Putamen (tissue), 1 donor: ENCODE measurements at regions not wholly inside any gene's neighbourhood (a gene's known extent, or its start where the extent isn't known, plus 50 kb on each side); places are given as distances from the start of the nearest gene placed in this dataset.

Experiments used
- DNase-seq: peaks from one replicate; pipeline ENCODE4 v3.0.0-alpha.2; 2016; ENCODE audit warnings: low spot score

DNA sequence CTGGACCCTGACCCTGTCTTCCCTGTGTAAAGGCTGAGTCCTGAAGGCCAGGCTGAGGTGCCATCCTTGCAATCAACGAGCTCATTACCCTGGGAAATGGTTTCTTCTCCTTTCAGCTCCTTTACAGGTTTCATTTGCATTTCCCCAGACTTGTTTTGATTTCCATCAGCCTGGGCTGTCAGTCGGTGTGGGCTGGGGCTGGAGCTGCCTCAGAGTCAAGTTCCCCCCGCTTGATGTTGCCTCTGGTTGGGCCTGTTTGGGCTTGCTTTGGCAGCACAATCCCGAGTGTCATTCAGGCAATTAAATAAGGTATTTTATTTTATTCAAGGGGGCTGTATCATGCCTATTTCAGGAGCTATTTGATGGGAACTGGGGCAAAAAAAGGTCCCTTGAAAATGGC, 424.9 kb downstream of the INSC start:
- no peak for DNase-seq

DNA sequence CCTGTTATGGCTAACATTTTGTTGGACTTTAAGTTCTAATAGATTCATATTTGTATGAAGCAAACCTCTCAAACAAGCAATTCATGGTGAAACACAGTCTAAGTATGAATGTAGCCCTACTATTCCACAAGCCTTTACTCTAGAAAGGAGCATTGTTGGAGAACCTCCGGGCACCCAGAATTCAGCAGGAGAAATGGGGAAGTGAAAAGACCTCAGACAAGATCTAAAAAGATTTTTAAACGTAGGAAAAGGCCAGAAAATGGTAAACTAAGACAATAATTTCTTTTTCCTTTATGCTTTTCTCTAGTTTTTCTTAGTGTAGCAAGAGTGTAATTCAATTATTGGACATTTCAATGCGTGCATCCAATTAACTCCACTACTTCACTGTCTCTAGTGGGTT, 426.4 kb downstream of the INSC start:
- no peak for DNase-seq

DNA sequence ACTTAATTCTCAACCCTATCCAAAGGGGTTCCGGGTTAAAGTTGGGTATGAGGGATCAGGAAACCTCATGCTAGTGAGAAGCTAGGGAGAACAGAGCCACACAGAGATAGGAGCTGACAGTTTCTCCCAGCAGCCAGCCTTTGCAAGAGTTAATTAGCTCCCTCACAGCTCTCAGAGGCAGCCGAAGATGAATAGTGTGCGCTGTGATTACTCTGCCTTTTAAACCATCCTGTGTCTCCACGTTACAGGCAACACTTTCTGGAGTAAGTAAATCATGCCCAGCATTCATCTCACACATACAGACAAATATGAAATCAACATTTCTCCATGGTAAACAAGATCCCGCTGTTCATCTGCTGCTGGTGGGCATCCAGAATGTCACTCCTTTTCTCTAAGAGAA, 429.6 kb downstream of the INSC start:
- no peak for DNase-seq

DNA sequence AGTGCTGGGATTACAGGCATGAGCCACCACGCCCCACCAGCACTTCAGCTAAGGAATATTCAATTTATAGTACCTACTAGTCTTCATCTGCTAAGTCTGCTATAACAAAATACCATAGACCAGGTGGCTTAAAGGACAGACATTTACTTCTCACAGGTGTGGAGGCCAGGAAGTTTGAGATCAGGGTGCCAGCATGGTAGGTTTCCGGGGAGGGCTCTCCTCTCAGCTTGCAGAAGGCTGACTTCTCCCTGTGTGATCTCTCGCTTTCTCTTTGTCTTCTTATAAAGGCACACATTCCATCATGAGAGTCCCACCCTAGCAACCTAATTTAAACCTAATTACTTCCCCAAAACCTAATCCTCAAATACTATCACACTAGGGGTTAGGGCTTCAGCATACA, 433.0 kb downstream of the INSC start:
- DNase-seq, result no peak

DNA sequence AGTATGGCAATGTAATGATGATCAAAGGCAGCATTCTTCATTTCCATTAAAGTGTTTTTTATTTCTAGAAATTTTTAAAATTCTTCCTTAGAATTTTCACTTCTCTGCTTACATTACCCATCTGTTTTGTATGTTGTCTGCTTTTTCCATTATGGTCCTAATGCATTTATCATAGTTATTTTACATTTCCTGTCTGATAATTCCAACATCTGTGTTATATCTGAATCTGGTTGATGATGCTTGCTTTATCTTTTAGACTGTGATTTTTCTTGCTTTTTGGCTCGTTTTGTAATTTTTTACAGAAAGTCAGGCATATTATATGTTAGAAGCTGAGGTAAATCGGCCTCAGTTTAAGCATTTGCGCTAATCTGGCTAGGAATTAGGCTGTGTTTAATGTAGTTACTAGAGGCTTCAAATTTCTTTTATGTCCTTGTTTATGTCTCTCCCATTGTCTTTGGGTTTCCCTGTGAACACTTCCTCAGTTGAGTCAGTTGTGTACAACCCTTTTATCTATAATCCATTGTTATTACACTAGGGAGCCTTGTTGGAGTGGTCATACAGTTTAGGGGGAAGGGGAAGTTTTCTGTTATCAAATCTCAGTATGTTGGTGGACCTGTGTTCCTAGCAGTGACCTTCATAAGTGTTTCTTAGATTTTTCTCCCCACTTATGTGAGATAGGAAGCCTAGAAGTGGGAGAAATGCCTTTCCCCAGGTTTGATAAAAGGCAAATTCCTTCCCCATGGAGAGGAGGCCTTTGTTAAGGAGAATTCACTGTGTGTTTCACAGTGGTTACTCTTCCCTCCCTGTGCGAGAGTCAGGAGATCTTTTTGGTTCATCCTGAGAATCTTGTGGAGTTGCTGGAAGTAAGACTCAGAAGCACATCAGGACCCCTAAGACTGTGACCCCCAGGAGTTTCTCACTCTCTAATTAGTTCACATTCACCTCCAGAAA, 437.5 kb downstream of the INSC start:
- DNase-seq, result no peak

DNA sequence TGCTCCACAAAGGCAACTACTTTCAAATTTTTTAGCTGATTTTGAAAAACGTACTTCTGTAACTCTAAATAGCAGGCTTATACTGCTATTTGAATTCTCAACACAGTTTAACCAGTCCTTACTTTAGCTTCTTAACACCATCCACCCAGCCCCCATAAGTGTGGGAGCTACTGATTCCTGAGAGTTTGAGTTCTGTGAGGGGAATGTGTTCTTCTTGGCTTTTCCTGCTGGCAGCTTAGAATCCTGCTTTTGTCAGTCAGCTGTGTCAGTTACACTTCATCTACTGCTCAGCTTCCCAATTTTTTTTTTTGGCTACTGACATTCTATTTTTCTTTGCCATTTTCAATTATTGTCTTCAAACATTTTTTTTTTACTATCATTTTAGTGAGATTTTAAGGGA, 440.4 kb downstream of the INSC start:
- DNase-seq, result no peak

DNA sequence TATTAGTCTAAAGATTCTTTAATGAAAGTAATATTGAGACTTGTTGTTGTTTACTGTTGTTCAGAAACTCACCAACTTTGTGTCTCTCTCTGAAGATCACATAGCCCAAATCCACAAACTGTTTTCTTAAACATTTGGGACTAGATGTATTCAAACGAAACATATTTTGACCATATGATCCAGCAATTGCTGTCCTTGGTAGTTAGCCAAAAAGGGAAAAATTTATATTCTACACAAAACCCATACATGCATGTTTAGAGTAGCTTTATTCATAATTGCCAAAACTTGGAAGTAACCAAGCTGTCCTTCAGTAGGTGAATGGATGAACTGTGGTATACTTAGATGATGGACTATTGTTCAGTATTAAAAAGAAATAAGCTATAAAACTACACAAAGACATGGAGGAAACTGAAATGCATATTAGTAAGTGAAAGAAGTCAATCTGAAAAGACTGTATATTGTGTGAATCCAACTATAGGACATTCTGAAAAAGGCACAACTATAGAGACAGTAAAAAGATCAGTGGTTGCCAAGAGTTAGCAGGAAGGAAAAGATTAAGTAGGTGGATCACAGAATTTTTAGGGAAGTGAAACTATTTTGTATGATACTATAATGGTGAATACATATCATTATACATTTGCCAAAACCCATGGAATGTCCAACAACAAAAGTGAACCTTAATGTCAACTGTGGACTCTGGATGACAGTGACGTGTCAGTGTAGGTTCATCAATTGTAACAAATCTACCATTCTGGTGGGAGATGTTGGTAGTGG, 442.9 kb downstream of the INSC start:
- no peak for DNase-seq

DNA sequence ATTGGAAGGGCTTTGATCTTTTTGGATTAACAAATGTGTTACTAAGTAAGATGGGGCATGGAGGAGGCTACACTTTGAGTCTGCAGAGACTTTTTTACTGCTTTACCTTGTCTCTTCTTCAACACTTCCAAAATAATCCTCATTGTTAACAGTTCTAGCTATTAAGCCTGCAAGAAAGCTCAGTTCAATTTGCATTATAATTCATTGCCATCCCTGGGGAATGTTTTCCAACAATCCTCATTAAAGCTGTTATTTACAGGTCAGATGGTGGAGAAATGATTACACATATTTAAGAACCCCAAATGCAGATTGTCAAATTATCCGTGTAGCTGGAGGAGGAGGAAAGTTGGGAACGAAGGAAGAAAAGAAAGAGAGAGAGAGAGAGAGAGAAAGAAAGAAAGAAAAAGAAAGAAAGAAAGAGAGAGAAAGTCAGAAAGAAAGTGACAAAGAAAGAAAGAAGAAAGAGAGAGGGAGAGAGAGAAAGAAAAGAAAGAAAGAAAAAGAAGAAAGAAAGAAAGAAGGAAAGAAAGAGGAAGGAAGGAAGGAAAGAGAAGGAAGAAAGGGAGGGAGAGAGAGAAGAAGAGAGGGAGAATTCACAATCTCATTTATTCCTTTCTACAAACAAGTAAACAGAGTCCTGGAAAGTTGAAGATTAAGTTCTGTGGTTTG, 443.9 kb downstream of the INSC start:
- no peak for DNase-seq

DNA sequence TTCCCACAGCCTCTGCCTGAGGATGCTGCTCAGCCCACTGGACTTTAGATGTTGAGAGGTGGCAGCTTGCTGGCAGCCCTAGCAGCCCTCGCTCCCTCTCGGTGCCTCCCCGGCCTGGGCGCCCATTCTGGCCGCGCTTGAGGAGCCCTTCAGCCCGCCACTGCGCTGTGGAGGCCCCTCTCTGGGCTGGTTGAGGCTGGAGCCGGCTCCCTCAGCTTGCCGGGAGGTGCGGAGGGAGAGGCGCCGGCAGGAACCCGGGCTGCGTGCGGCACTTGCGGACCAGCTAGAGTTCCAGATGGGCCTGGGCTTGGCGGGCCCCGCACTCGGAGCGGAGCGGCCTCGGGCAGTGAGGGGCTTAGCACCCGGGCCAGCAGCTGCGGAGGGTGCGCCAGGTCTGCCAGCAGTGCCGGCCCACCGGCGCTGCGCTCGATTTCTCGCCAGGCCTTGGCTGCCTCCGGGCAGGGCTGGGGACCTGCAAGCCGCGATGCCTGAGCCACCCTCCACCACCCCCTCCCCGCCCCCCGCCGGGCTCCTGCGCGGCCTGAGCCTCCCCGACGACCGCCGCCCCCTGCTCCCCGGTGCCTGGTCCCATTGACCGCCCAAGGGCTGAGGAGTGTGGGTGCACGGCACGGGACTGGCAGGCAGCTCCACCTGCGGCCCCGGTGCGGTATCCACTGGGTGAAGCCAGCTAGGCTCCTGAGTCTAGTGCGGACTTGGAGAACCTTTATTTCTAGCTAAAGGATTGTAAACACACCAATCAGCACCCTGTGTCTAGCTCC, 446.2 kb downstream of the INSC start:
- DNase-seq, result no peak

DNA sequence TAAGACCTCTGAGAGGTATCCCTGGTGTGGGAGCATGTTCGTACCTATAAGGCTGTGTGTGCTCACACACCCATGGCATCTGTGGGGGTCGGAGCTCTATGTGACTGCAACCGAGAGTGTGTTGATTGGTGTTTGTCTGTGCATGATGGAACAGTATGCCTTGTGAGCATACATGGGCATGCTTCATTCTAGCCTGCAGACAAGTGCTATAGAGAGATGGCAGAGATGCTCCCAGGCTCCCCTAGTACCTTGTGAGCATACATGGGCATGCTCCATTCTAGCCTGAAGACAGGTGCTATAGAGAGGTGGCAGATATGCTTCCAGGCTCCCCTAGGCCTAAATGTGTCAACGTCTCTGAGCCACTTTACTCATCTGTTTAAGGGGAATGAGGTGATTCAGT, 447.5 kb downstream of the INSC start:
- DNase-seq, result no peak

DNA sequence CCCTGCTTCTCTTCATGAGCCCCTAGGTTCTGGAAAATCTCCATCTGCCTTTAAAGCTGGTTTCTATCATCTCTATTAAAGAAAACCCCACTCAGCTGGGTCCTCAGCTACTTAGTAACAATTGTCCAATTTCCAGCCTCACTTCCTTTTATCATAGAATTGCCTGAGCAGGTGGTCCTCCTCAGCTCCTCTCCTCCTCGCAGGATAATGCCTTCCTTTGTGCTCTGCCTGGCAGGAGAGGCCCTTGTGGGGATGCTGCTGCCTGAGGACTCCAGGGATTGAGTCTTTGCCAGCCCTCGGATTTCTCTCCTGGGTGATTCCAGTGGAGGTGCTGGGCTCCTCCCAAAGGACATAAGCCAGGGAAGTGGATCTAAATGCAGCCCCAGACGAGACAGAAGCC, 448.3 kb downstream of the INSC start:
- no peak for DNase-seq

DNA sequence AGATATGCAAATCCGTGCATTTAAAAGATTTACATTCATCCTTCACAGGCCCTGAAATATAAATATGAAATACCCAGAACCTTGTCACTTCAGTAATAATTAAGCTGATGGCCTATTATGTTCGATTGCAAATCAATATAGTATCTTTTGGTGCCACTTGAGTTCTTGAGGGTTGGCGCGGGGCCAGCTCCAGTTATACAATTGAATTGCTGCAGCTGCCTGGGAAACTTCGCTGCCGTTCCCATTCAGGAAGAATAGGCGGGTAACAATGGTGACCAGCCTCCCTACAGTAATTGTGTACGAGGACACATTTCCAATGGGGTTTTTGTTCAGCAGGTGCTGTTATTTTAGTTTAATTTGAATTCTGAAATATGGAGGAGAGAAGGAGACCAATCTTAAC, 451.2 kb downstream of the INSC start:
- DNase-seq, result no peak

DNA sequence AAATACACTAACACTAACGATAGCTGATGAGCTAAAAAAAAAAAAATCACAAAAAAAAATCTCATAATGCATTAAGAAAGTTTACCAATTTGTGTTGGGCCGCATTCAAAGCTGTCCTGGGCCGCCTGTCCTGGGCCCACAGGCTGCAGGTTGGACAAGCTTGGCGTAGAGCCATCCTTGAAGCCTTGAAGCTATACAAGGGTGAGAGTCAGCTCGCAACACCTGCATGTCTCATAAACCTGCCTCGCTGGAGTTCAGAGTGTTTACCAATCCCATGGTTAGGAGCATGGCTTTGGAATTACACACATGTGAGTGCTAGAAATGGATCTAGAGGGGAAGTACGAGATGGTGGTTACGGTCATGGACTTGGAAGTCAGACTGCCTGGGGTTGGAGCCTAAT, 453.7 kb downstream of the INSC start:
- DNase-seq, result no peak

DNA sequence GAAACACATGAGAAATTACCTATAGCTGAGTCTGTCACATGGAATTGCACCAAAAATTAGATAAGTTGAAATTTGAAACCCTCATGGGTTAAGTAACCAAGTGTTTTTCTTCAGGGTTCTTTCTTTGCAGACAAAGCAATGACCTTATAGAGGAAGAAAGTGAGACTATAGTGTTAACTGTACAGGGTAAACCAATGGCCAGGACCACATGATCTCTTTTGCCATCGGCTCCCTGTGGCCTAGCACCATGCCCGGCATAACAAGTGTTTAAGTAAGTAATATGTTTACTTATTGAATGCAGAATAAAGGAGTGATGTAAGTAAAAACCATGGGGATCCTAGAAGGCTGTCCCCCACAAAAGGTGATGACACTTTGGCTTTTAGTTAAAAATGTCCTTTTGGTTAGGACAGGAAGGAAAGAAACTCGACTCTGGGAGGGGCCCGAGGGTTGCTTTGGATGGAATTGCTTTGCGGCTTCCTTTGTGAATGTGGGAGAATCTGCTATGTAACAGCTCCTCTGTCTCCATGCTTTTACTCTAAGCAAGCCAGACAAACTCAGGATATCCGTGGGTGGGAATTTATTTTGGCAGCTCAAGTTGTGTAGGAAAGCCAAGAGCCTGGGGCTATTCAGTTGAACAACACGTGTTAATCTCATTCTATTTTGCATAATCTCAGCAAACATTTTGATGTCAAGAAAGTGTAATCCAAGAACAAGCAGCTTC, 454.7 kb downstream of the INSC start:
- DNase-seq, result no peak

DNA sequence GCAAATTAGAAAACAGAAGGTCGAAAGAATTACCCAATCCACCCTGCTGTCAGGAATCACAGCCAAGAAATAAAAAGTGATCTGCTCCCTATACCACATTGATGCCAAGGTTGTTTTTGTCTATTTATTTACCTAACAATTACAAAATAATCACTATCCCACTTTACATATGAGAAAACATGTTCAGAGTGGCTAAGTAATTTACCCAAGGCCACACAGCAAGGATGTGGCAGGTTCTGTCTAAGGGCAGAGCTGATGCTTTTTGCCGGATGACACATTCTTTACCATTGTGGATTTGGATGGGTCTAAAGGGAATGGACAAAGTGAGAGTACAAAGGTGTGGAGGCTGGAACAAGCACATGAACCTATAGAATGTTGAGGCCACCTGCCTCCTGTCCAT, 460.7 kb downstream of the INSC start:
- no peak for DNase-seq

DNA sequence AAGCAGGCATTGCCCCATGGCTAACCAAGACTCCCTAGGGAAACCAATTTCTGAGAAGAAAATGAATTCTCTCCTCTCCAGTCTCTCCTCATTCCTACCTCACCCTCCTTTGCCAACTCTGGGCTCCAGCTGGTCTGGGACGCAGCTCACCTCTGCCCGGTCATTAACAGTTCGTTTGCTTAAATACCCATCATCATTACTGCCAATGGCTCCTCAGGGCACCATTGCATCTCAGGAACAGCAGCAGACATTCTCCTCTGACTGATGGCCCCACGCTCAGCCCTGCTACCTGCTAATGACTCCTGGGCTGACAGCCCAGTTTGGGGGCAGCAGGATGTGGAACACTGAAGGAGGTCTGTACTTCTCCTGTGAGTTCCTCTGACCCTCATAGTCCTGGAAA, 462.0 kb downstream of the INSC start:
- no peak for DNase-seq

DNA sequence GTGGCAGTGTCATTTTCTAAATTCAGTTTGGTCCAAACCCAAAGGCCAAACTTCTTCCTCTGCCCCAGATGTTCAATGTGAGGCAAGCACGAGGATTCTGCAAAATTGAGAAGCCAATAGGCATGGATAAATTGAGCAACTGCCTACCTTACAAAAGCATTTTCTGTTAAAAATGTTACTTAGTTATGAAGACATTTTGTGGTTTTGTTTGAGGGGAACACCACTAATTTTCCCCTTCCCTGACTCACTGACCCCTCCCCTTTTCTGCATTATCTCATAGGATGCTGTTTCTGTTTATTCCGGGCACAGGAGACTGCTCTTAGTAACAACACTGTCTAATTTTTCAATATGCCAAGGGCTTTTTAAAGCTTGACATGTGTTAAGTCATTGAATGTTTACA, 462.8 kb downstream of the INSC start:
- DNase-seq, result no peak

DNA sequence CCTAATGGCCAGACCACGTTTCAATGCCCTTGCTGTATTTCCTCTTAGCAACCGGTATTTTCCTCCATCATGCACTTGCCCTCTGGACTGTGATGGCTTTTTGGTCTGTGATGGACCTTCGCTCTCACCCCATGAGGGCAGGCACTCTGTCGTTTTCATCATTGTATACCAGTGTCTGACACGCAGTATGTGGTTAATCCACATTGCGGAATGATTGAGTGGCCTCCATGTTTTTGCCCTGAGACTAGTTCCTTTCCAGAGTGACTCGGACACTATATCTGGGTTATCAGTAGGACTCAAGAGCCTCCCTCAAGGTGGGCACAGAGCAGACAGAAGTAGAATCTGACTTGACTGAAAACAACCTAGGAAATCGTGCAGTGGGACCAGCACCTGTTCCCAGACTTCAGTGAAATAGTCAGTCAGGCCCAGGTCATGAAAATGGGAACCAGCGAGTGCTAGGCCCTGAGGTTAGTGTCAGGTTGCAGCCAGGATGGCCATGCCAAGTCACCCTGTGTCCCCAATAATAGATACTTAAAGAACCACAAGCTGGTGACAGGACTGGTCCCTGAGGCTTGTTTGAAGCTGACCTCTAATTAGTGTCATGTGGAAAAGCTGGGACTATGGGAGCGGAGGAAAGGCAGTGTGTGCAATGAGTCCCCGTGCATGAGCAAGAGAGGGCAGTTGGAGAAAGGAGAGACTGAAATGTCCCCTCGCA, 464.7 kb downstream of the INSC start:
- no peak for DNase-seq

DNA sequence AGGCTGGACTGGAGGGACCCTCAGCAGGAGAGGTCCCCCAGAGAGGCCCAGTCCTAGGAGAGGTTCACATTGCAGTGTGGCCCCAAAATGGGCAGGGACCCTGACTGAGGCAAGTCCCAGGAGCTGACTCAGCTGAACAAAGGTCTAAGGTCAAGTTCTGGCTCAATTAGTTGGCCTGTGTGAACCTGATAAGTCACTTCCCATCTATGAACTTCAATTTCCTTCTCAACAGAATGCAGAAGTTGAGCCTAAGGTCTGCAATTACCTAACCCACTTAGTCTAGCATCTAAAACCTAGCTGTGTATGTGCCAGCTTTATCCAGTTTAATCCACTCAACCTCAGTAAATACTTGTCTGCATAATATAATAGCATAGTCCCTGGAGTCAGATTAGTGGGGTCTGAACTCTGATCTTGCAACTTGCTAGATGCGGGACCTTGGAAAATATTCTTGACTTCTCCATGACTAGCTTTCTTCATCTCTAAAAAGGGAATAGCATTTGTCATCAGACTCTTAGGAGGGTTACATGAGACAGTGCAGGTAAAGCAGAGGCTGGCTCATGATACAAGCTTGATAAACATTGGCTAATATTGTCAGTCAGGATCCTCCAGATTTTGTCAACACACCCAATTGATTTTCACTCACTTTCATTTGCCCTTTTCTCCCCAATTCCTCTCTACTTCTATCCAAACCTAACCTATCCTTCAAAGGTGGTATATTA, 465.5 kb downstream of the INSC start:
- no peak for DNase-seq

DNA sequence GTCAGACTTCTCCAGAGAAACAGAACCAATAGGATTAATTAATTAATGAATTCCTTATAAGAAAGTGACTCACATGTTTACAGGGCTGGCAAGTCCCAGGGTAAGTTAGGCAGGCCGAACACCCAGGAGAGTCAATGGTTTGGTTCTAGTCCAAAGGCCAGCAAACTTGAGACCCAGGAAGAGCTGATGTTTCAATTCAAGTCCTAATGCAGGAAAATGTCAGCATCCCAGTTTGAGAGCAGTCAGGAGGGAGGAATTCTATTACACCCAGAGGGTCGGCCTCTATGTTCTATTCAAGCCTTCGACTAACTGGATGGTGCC, 466.0 kb downstream of the INSC start:
- DNase-seq, result no peak
